A673 (cell line): ENCODE measurements at regions not wholly inside any gene's neighbourhood (a gene's known extent, or its start where the extent isn't known, plus 50 kb on each side); places are given as distances from the start of the nearest gene placed in this dataset.

Experiments
- EZH2 ChIP-seq: fragments of 200-600 bp; sonication (generic); IDR thresholded peaks from 2 replicates; pipeline ENCODE4 v1.6.1; 2017; ENCODE audit warnings: borderline replicate concordance, low read depth, mild to moderate bottlenecking, mixed read lengths, antibody characterized with exemption, low read length; ENCODE audit not compliant: poor library complexity, severe bottlenecking
- TF ChIP-seq, protein P1 (sequence below): fragments of 300-800, 200-600 bp; sonication (generic); conservative IDR thresholded peaks from 2 replicates; pipeline ENCODE4 v1.5.1; 2017; ENCODE audit warnings: low read depth, mild to moderate bottlenecking, antibody characterized with exemption, low read length, moderate library complexity, mixed read lengths

DNA sequence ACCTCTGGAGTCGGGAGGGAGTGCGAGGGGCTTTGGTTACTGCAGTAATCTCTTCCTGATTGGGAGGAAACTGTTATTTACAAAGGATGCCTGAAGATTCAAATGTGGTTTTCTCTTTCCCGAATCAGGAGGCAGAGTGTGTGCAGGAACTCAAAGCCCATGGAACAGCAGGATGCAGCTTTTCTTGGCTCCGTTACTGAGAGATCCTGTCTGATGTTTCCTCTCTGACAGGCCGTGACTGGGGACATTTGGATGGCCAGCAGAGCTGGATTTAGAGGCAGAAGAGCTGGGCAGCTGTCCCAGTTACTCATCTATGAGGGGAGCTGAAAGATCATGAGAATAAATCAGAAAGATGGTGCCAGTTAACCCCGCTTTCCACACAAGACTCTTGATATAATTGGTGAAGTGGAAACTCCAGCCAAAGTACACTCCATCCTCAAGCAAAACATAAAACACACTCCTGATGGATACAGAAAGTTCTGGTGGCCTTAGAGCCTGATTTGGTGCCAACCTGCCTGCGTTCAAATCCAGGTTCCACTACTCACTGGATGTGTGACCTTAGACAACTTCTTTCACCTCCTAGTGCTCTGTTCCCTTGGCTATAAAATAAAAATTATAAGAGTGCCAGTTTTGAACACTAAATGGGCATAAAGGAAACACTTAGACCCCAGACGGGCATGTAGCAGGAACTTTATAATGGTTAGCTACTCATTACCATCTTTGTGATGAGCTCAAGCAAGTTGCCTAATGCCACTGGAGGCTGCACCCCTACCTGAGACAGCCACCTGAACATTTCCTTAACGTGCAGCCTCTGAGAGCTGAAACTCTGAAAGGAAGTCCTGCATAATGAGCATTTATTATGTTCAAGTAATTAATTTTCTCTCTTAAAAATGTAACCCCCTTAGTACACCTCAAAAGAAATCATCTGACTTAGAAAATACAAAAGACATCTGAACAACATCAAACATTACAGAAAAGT is 349.0 kb upstream of the GATB start:
- TF ChIP-seq, protein P1, sequence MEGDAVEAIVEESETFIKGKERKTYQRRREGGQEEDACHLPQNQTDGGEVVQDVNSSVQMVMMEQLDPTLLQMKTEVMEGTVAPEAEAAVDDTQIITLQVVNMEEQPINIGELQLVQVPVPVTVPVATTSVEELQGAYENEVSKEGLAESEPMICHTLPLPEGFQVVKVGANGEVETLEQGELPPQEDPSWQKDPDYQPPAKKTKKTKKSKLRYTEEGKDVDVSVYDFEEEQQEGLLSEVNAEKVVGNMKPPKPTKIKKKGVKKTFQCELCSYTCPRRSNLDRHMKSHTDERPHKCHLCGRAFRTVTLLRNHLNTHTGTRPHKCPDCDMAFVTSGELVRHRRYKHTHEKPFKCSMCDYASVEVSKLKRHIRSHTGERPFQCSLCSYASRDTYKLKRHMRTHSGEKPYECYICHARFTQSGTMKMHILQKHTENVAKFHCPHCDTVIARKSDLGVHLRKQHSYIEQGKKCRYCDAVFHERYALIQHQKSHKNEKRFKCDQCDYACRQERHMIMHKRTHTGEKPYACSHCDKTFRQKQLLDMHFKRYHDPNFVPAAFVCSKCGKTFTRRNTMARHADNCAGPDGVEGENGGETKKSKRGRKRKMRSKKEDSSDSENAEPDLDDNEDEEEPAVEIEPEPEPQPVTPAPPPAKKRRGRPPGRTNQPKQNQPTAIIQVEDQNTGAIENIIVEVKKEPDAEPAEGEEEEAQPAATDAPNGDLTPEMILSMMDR: no peak
- no peak for TF ChIP-seq EZH2
